ENCODE measurements at regions not wholly inside any gene's neighbourhood (a gene's known extent, or its start where the extent isn't known, plus 50 kb on each side); places are given as distances from the start of the nearest gene placed in this dataset.

DNA sequence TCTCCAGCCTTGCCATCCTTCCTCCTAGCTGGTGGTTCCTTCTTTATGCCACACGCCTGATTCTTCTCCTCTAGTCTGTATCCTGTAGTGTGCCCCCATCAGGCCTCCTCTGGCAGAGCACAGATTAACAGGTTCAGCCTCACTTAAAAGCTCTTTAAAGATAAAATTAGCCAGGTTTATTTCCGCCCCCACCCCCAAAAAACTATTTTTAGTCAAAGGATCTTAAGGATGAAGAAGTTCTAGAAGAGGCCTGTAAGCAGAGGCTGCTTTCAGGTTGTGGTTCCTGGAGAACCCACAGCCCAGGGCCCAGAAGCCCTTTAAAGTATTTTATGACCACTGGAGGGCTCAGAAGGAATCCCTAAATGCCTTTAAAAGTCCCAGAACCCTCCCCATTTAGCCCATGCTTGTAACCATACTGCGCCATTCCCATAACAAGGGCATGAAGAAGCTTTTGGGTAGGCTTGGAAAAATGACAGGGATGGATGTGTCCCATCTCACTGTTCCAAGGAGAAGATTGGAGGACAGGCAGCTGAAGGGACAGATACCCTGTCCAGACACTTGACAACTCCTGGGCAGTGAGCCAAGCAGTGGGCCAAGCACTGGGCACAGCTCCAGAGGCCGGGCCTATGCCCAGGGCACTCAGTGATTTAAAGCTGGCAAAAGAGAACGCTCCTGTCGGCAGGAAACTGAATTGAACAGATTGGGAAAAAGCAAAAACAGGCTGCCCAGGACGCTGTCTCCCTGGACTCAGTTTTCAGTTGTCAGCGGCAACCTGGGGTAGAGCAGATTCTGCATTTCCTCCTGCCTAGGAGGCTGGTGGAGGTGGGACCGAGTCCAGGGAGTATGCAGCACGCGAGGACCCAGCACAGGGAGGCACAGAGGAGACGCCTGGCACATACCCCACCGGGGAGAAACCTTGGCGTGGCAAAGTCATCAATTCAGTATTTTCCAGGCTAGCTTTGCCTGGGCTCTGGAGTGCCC, 106.3 kb upstream of the SSBP2 start:
- Histone ChIP-seq H3K4me3 (ENCODE audit: low read depth, low read length) (no peak overlapping the region), H3K27me3 (ENCODE audit: control insufficient read depth, insufficient read depth, low read length) (no peaks in the 10 kb centered on the region), H3K9ac (ENCODE audit: low read depth, low read length) (no peak overlapping the region), H3K4me1 (ENCODE audit: control insufficient read depth, insufficient read depth, low read length) (peaks cover 56% of the 10 kb centered on the region), H3K36me3 (ENCODE audit: control insufficient read depth, insufficient read depth, low read length) (no peaks in the 10 kb centered on the region), H3K9me3 (ENCODE audit: control insufficient read depth, insufficient read depth, low read length) (no peaks in the 10 kb centered on the region), H3K27ac (ENCODE audit: low read depth, low read length) (peak overlapping the region; percentile 19)

DNA sequence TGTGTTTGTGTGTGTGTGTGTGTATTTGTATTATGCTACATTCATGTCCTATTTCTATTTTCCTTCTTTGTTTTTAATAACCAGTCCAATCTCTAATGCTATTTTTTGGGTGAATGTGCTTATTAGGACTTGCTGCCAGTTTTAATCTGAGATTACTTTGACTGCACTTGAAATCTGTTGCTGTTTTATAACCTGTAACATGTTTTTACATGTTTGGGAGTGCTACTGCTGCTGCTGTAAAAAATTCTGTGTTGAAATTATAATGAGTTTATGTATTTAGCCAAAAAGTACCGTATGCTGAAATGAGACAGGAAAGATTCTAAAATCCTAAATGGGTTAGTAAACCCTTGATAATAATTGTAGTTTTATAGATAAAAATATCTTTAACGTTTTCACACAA, 104.7 kb upstream of the SSBP2 start:
- Histone ChIP-seq H3K36me3 (ENCODE audit: control insufficient read depth, insufficient read depth, low read length) (no peaks in the 10 kb centered on the region), H3K27me3 (ENCODE audit: control insufficient read depth, insufficient read depth, low read length) (no peaks in the 10 kb centered on the region), H3K27ac (ENCODE audit: low read depth, low read length) (no peak overlapping the region), H3K4me1 (ENCODE audit: control insufficient read depth, insufficient read depth, low read length) (peaks cover 64% of the 10 kb centered on the region), H3K9me3 (ENCODE audit: control insufficient read depth, insufficient read depth, low read length) (no peaks in the 10 kb centered on the region), H3K4me3 (ENCODE audit: low read depth, low read length) (no peak overlapping the region), H3K9ac (ENCODE audit: low read depth, low read length) (no peak overlapping the region)

DNA sequence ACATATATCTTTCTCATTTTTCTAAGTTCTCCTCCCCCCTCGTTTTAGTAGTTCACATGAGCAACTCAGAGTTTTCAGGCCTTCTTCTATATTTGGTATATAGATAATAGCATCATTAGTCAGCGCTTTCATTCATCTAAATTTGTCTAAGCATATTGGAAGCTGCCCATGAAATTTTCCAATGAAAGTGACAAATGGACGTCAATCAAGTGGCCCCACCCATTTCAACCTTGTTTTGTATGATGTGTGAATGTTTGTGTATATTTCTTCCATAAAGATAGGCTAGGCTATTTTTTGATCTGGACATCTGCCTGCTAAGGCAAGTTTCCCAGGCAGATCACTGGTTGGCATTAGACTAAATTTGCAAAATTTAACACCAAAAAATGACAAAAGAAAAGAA, 104.0 kb upstream of the SSBP2 start:
- H3K4me1 ChIP-seq (ENCODE audit: control insufficient read depth, insufficient read depth, low read length): peaks cover 71% of the 10 kb centered on the region
- H3K9ac ChIP-seq (ENCODE audit: low read depth, low read length): no peak overlapping the region
- no peak overlapping the region for H3K27ac ChIP-seq (ENCODE audit: low read depth, low read length)

DNA sequence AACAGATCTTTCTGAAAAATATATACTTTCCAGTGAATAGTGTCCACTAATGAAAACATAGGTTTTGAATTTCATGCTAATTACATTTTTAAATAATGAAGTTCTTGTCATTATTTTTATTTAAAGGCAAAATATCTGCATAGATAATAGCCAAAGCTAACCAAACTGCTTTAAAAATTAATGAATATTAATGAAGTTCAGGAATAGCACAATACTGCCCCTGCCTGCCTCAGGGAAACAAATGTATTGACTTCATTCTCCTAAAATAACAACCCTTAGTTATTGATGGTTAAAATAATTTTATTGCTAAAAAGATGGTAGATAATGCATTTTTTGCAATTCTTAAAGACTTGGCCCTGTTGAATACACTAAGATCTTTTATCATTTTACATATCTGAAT, 103.6 kb upstream of the SSBP2 start:
- Histone ChIP-seq H3K27me3 (ENCODE audit: control insufficient read depth, insufficient read depth, low read length) (no peaks in the 10 kb centered on the region), H3K9ac (ENCODE audit: low read depth, low read length) (no peak overlapping the region), H3K27ac (ENCODE audit: low read depth, low read length) (no peak overlapping the region), H3K9me3 (ENCODE audit: control insufficient read depth, insufficient read depth, low read length) (no peaks in the 10 kb centered on the region), H3K4me3 (ENCODE audit: low read depth, low read length) (no peak overlapping the region; the same call in 1 of the 2 replicates), H3K36me3 (ENCODE audit: control insufficient read depth, insufficient read depth, low read length) (no peaks in the 10 kb centered on the region), H3K4me1 (ENCODE audit: control insufficient read depth, insufficient read depth, low read length) (peaks cover 71% of the 10 kb centered on the region)

More for the DNA sequence above, 104.0 kb upstream of the SSBP2 start:
- Histone ChIP-seq H3K27me3 (ENCODE audit: control insufficient read depth, insufficient read depth, low read length) (no peaks in the 10 kb centered on the region), H3K4me3 (ENCODE audit: low read depth, low read length) (no peak overlapping the region), H3K9me3 (ENCODE audit: control insufficient read depth, insufficient read depth, low read length) (no peaks in the 10 kb centered on the region), H3K36me3 (ENCODE audit: control insufficient read depth, insufficient read depth, low read length) (no peaks in the 10 kb centered on the region)

DNA sequence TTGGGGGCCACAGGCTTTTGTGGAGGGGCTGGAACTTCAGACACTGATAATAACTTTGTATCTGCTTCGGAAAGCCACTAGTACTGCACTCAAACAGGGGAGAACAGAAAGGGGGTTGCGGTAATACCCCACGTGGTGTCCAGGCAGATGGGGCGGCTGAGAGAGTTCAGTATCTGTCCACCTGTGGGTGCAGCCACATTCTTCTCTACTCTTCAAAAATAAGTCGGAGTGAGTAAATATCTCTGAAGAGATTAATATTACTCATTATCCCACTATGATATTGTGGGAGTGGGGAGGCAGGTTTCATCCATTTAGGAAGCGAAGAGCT, 102.1 kb upstream of the SSBP2 start:
- Histone ChIP-seq H3K27ac (ENCODE audit: low read depth, low read length) (peak overlapping the region; percentile 87), H3K9ac (ENCODE audit: low read depth, low read length) (no peak overlapping the region), H3K4me1 (ENCODE audit: control insufficient read depth, insufficient read depth, low read length) (peaks cover 68% of the 10 kb centered on the region)

DNA sequence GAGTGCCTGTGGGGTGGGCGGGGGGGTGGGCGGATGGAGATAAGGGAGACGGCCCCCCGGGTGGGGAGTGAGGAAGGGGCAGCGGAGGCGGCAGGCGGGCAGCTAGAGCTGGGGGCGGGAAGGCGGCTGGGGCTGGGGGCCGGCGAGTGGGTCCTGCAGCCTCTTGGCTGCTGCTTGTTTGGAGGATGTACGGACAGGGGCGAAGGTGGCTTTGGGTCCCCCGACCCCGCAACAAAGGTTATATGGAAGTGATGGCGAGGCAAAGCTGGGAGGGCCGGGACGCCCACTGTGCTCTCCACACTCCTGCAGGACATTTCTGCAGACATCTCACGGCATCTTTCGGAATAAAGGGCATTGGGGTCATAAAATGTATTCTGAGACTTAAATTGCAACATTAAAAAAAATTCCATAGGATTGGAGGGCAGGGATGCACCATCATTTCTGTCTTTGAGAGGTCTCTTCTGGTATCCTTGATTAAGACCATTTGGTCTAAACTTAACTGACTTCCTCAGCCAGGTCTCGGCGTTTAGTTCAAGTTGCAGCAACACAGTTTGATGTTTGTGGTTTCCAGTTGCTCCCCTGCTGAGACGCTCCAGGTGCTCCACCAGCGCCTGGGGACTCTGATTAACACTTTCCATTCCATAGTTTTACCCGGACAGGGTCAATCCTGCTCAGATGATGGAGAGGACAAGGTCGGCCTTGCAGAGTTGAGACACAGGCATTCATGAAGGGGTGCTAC, 101.6 kb upstream of the SSBP2 start:
- Histone ChIP-seq H3K9me3 (ENCODE audit: control insufficient read depth, insufficient read depth, low read length) (no peaks in the 10 kb centered on the region), H3K27me3 (ENCODE audit: control insufficient read depth, insufficient read depth, low read length) (no peaks in the 10 kb centered on the region), H3K4me3 (ENCODE audit: low read depth, low read length) (peak overlapping the region; percentile 57), H3K27ac (ENCODE audit: low read depth, low read length) (peak overlapping the region; percentile 95), H3K36me3 (ENCODE audit: control insufficient read depth, insufficient read depth, low read length) (no peaks in the 10 kb centered on the region), H3K9ac (ENCODE audit: low read depth, low read length) (peak overlapping the region; percentile 15; the same call in 1 of the 2 replicates), H3K4me1 (ENCODE audit: control insufficient read depth, insufficient read depth, low read length) (peaks cover 62% of the 10 kb centered on the region)

More for the DNA sequence above, 102.1 kb upstream of the SSBP2 start:
- Histone ChIP-seq H3K4me3 (ENCODE audit: low read depth, low read length) (peak overlapping the region; percentile 57), H3K9me3 (ENCODE audit: control insufficient read depth, insufficient read depth, low read length) (no peaks in the 10 kb centered on the region), H3K27me3 (ENCODE audit: control insufficient read depth, insufficient read depth, low read length) (no peaks in the 10 kb centered on the region), H3K36me3 (ENCODE audit: control insufficient read depth, insufficient read depth, low read length) (no peaks in the 10 kb centered on the region)

DNA sequence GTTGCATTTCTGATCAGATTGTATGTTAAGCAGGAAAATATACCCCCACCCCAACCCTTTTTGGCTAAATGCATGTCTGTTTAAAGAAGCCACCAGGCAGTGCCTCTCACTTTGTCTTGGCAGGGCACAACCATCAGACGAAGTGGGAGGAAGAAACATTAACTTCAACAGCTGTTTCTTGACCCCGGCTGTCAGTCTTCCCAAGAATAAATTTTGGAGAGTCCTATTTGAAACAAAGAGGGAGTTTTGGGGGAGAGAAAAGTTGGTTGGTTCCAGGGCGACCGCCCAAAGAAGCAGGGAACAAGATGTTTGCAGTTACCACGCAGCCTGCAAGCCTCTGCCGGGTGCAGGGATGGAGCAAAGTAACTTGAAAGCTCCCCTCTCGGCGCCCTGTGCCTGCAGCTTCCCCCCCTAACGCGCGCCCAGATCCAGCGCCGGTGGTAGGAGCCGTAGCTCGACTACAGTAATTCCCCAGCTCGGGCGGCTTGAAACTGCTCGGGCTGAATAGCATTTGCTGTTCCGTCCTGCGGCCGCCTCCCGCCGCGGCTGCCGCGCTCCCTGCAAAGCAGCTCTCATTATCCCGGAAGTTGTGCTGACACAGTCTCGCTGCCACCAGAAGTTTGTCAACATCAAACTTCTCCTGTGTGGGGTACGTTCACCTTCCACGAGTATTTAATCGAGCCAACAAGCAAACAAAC, 100.7 kb upstream of the SSBP2 start:
- Histone ChIP-seq H3K9me3 (ENCODE audit: control insufficient read depth, insufficient read depth, low read length) (no peaks in the 10 kb centered on the region), H3K4me1 (ENCODE audit: control insufficient read depth, insufficient read depth, low read length) (peaks cover 55% of the 10 kb centered on the region), H3K27me3 (ENCODE audit: control insufficient read depth, insufficient read depth, low read length) (no peaks in the 10 kb centered on the region), H3K9ac (ENCODE audit: low read depth, low read length) (peak overlapping the region; percentile 61), H3K4me3 (ENCODE audit: low read depth, low read length) (peak overlapping the region; percentile 52), H3K36me3 (ENCODE audit: control insufficient read depth, insufficient read depth, low read length) (no peaks in the 10 kb centered on the region), H3K27ac (ENCODE audit: low read depth, low read length) (peak overlapping the region; percentile 95)

DNA sequence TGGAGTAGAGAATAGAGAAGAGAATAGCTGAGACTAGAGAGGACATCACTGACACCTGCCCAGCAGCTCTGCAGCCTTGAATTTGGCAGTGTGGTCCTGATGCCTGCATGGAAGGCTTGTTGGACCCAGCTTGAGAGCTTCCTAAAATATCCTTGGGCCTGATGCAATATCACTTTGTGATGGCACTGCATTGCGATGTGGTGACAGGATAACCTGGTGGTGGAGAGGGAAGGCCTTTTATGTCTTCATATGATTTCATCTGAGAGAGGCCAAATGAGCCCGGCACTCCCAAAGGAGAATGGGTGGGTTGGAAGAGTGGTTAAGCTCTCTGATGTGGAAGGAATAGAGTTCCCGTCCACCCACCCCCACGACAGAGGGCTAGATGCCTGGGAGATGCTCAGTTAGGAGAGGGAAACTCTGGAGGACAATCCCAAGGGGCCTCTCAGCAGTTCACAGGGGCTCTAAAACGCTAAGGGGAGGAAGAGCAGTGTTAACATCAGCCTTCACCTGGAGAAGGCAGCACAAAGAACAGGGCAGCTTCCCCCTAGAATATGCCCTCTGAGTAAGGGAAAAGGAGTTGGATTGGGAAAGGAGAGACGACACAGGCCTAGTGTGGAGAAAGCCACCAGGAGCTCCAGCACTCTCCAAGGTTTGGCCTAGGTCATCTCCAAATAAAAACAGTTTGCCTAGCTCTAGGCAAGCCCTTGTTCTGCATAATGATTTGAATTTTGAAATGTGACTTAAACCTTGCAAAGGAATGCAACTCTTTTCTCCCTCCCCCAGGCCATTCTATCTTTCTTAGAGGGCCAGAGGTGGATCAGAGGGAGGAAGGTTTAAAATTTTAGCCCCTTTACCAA, 99.8 kb upstream of the SSBP2 start:
- H3K4me3 ChIP-seq (ENCODE audit: low read depth, low read length): peak overlapping the region; percentile 52
- H3K4me1 ChIP-seq (ENCODE audit: control insufficient read depth, insufficient read depth, low read length): peaks cover 46% of the 10 kb centered on the region

DNA sequence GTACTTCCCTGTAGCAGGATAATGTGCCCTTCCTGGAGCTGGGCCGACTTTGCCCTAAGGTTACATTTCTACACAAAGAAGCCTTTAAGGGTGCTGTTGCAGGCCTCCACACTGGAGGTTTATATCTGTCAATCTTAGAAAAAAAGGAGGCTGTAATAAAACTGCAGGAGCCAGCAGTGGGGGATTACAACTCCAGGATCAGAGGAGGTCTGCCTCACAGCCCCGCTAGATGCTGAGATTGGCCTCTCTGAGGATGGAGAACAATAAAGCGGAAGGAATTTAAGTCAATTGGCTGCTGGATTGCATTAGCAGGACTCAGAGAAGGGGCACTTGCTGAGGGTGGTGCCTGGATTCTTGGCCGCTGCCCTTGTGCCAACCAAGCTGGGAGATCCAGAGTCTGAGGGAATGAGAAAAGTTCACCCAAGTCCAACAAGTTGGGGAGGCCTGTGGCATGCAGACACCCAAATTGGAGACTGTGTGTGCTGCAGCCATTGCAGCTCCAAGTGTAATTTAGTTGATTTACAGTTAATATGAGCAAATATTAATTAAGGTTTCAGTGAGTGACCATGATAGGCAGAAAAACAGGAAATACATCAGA, 99.0 kb upstream of the SSBP2 start:
- no peak overlapping the region for H3K9ac ChIP-seq (ENCODE audit: low read depth, low read length)
- H3K27ac ChIP-seq (ENCODE audit: low read depth, low read length): no peak overlapping the region
- peaks cover 37% of the 10 kb centered on the region for H3K4me1 ChIP-seq (ENCODE audit: control insufficient read depth, insufficient read depth, low read length)
- no peaks in the 10 kb centered on the region for H3K9me3 ChIP-seq (ENCODE audit: control insufficient read depth, insufficient read depth, low read length)
- H3K4me3 ChIP-seq (ENCODE audit: low read depth, low read length): no peak overlapping the region
- no peaks in the 10 kb centered on the region for H3K27me3 ChIP-seq (ENCODE audit: control insufficient read depth, insufficient read depth, low read length)
- H3K36me3 ChIP-seq (ENCODE audit: control insufficient read depth, insufficient read depth, low read length): no peaks in the 10 kb centered on the region

More for the DNA sequence above, 99.8 kb upstream of the SSBP2 start:
- Histone ChIP-seq H3K27me3 (ENCODE audit: control insufficient read depth, insufficient read depth, low read length) (no peaks in the 10 kb centered on the region), H3K36me3 (ENCODE audit: control insufficient read depth, insufficient read depth, low read length) (no peaks in the 10 kb centered on the region), H3K9ac (ENCODE audit: low read depth, low read length) (peak overlapping the region; percentile 50; the same call in 1 of the 2 replicates), H3K9me3 (ENCODE audit: control insufficient read depth, insufficient read depth, low read length) (no peaks in the 10 kb centered on the region), H3K27ac (ENCODE audit: low read depth, low read length) (peak overlapping the region; percentile 95)

DNA sequence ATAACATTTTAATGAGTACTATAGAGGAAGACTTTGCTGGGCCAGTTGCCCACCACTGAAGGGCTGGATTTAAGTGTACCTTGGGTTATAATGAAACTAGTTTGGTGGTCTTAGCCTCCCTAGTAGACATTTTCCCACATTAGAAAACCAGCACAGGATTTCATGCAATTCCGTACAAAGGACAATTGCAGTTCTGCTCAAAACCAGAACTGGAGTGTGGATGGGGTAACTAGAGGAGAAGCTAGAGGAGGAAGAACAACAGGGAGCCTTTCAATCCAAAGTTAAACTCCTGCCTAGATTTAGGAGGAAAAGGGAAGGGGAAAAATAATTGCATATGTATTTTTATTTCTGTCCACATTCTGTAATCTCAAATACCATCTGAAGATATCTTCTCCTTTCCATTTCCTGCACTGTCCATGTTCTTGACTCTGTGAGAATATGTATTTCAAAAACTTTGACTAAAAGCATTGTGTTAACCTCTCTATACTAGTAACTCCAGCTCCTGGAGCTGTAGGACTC, 97.5 kb upstream of the SSBP2 start:
- H3K27me3 ChIP-seq (ENCODE audit: control insufficient read depth, insufficient read depth, low read length): no peaks in the 10 kb centered on the region
- H3K36me3 ChIP-seq (ENCODE audit: control insufficient read depth, insufficient read depth, low read length): no peaks in the 10 kb centered on the region
- H3K9me3 ChIP-seq (ENCODE audit: control insufficient read depth, insufficient read depth, low read length): no peaks in the 10 kb centered on the region
- H3K9ac ChIP-seq (ENCODE audit: low read depth, low read length): no peak overlapping the region
- H3K4me3 ChIP-seq (ENCODE audit: low read depth, low read length): no peak overlapping the region
- no peak overlapping the region for H3K27ac ChIP-seq (ENCODE audit: low read depth, low read length)
- H3K4me1 ChIP-seq (ENCODE audit: control insufficient read depth, insufficient read depth, low read length): peaks cover 23% of the 10 kb centered on the region
